Prostate gland (tissue), 2 donors: ENCODE measurements at regions not wholly inside any gene's neighbourhood (a gene's known extent, or its start where the extent isn't known, plus 50 kb on each side); places are given as distances from the start of the nearest gene placed in this dataset.

Source experiments
- DNase-seq: peaks from one replicate; pipeline ENCODE4 v3.0.0-alpha.2; 2019; ENCODE audit warnings: low spot score
- H3K27ac ChIP-seq, 2 donors: fragments of 200-600 bp; sonication (generic); 2 replicates each; pipeline ENCODE4 v1.5.1; 2017 to 2019
- H3K27me3 ChIP-seq: fragments of 200-600 bp; sonication (generic); replicated peaks from 2 replicates; pipeline ENCODE4 v1.5.1; 2019; ENCODE audit not compliant: insufficient read depth
- H3K36me3 ChIP-seq, 2 donors: fragments of 200-600 bp; sonication (generic); 1 replicate in 1 of 2; 2 replicates in 1 of 2; pipeline versions ENCODE4 v1.5.1 to v1.8.1; 2017 to 2019
- H3K4me1 ChIP-seq: fragments of 200-600 bp; sonication (generic); replicated peaks from 2 replicates; pipeline ENCODE4 v1.5.1; 2019
- H3K4me3 ChIP-seq, 2 donors: fragments of 200-600 bp; sonication (generic); 2 replicates each; pipeline ENCODE4 v1.5.1; 2017 to 2019
- H3K9me3 ChIP-seq: fragments of 200-600 bp; sonication (generic); 2 replicates; pipeline ENCODE4 v1.5.1; 2017
- CTCF ChIP-seq, 4 experiments: fragments of 200-600 bp in 2 of 4; fragments of 450-650 bp in 2 of 4; sonication (generic) in 2 of 4; IDR thresholded peaks; 1 replicate in 3 of 4; 2 replicates in 1 of 4; pipeline ENCODE4 v1.5.1; 2016 to 2019; ENCODE audit warnings: antibody characterized with exemption in 4 of 4, mild to moderate bottlenecking in 2 of 4, moderate library complexity in 2 of 4
- POLR2A ChIP-seq: fragments of 450-650 bp; IDR thresholded peaks from one replicate; pipeline ENCODE4 v1.6.1; 2016; ENCODE audit warnings: antibody characterized with exemption, mild to moderate bottlenecking
- POLR2AphosphoS5 ChIP-seq: sonication (generic); formaldehyde crosslinking; IDR thresholded peaks from one replicate; pipeline ENCODE4 v1.6.1; 2017; ENCODE audit warnings: antibody characterized with exemption
- WGBS: methylation state at CpG from one replicate; pipeline ENCODE4 v1.1.5; 2018; 5-methylcytosine and 5-hydroxymethylcytosine counted together
- intact Hi-C: fragments of 100-400 bp; cut with DNase I; formaldehyde crosslinking; loops from one replicate; pipeline ENCODE4 v1.14.2; 2022

DNA sequence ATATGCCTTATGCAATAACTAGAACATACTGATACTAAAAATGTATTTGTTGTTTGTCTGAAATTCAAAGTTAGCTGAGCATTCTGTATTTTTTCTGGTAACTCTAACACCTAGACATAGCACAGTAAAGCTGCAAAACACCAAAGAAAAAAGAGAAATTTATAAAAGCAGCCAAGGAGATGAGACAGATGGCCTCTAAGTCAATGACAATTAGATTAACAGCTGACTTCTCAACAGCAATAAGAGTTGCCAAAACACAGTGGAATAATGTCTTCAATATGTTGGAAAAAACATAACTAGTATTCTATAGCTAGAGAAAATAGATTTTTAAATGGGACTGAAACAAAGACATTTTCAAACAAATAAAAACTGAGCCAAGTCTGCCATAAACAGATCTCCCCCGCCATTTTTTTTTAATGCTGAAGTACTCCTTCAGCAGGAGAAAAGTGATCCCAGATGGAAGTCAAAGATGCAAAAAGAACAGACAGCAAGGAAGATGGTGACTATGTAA is 81.3 kb downstream of the SYF2 start:
- no peak for DNase-seq
- WGBS = 95% methylated on average over 1 of the region's 1 CpG
- Histone ChIP-seq H3K4me3 (no peak overlapping the region), H3K27me3 (peaks cover 2% of the 10 kb centered on the region), H3K9me3 (no peaks in the 10 kb centered on the region), H3K4me1 (no peaks in the 10 kb centered on the region), H3K36me3 (no peaks in the 10 kb centered on the region), H3K27ac (no peak overlapping the region)
- TF ChIP-seq CTCF (IDR thresholded peaks at IDR 0.05) (no peak), POLR2A (no peak), POLR2AphosphoS5 (no peak)
- intact Hi-C loops = no loop called here

DNA sequence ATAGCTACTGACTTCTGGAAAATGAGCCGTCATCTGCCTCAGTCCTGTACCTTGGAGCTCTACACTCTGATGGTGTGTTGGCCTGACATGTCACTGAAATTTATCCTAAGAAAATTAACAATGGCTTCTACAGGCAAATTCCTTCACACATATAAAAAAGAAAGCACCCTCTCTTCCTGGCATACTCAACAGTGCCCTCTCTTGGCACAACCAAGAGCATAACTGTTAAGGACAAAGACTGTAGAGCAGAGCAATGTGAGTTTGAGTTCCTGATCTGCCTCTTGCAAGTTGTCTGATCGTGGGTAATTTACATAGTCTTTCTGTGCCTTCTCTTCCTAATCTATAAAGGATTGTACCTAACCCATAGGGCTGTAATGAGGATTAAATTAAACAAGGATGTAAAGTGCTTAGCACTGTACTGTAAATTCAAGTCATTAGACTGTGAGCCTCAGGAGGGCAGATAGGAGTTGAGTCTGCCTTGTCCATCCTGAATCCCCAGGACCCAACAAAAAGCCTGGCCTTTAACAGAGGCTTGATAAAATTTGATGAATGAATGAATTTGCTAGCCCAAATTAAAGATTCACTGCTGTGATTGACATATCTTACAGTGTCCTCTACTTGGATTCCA is 83.5 kb downstream of the SYF2 start:
- Histone ChIP-seq H3K36me3 (no peaks in the 10 kb centered on the region), H3K27ac (no peak overlapping the region), H3K4me1 (no peaks in the 10 kb centered on the region), H3K27me3 (peaks cover 2% of the 10 kb centered on the region), H3K9me3 (no peaks in the 10 kb centered on the region), H3K4me3 (no peak overlapping the region)
- intact Hi-C loops = no loop called here
- WGBS = 68% methylated on average over 2 of the region's 2 CpGs
- DNase-seq = no peak
- no peak for TF ChIP-seq CTCF (IDR thresholded peaks at IDR 0.05)
- no peak for TF ChIP-seq POLR2A
- TF ChIP-seq POLR2AphosphoS5 = no peak

GRCh38 chr1:25146451-25146855 is 85.8 kb downstream of the SYF2 start:
- no peaks in the 10 kb centered on the region for H3K36me3 ChIP-seq
- H3K27me3 ChIP-seq = peaks cover 2% of the 10 kb centered on the region
- no peaks in the 10 kb centered on the region for H3K9me3 ChIP-seq
- no peak for TF ChIP-seq POLR2A
- TF ChIP-seq POLR2AphosphoS5 = no peak
- TF ChIP-seq CTCF (IDR thresholded peaks at IDR 0.05) = no peak
- intact Hi-C loops = no loop called here
- H3K4me3 ChIP-seq = no peak overlapping the region
- H3K4me1 ChIP-seq = no peaks in the 10 kb centered on the region
- no peak overlapping the region for H3K27ac ChIP-seq
- no peak for DNase-seq
- WGBS = 55% methylated on average over 15 of the region's 15 CpGs

DNA sequence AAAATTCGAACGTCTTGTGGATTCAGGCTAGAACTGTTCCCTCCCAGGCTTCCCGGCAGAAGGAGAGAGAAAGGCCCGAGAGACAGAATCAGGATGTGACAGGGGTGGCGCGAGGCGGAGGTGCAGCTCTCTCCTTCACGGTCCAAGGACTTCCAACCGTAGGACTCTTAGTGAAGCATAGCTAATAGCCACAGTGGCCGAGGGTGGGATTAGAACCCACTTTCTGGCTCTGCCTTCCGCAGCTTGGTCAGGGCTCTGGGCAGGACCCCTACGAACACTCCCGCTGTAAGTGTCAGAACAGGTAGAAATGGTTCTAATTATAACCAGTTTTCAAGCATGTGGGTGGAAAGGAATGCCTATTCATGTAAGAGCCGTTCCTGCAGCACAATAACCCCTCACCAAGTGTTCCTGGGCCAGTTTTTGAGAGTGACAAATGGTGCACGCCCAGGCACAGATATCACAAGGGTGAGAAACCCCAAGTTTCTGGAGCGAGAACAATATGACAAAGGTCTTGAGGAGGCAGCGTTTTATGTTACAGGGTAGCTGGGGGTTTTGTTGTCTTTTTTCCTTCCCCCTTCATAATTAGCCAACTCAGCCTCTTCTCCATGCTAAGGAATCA is 86.4 kb downstream of the SYF2 start:
- intact Hi-C loops = no loop called here
- no peak overlapping the region for H3K27ac ChIP-seq
- no peaks in the 10 kb centered on the region for H3K4me1 ChIP-seq
- H3K4me3 ChIP-seq = no peak overlapping the region
- H3K36me3 ChIP-seq = no peaks in the 10 kb centered on the region
- DNase-seq = no peak
- no peaks in the 10 kb centered on the region for H3K9me3 ChIP-seq
- TF ChIP-seq POLR2A (no peak), CTCF (IDR thresholded peaks at IDR 0.05) (no peak), POLR2AphosphoS5 (no peak)
- H3K27me3 ChIP-seq = peaks cover 2% of the 10 kb centered on the region
- 56% methylated on average over 17 of the region's 17 CpGs for WGBS
